MM.1S (cell line): ENCODE measurements at regions not wholly inside any gene's neighbourhood (a gene's known extent, or its start where the extent isn't known, plus 50 kb on each side); places are given as distances from the start of the nearest gene placed in this dataset.

ENCODE experiments used
- DNase-seq: peaks from one replicate; pipeline ENCODE4 v3.0.0-alpha.2; 2015
- H2AFZ ChIP-seq: fragments of 300-600 bp; sonication (generic); 2 replicates; pipeline ENCODE4 v1.6.0; 2016; ENCODE audit warnings: antibody characterized with exemption, low read length
- H3F3A ChIP-seq: fragments of 300-600 bp; sonication (generic); 2 replicates; pipeline ENCODE4 v1.6.1; 2016; ENCODE audit warnings: mild to moderate bottlenecking, antibody characterized with exemption, low read length, moderate library complexity, mixed read lengths; ENCODE audit not compliant: insufficient read depth
- H3K27ac ChIP-seq: fragments of 300-600 bp; sonication (generic); 2 replicates; pipeline ENCODE4 v1.5.1; 2016; ENCODE audit warnings: mild to moderate bottlenecking, low read length
- H3K27me3 ChIP-seq: fragments of 300-600 bp; sonication (generic); replicated peaks from 2 replicates; pipeline ENCODE4 v1.6.0; 2016; ENCODE audit warnings: low read length; ENCODE audit not compliant: insufficient read depth
- H3K36me3 ChIP-seq: fragments of 300-600 bp; sonication (generic); replicated peaks from 2 replicates; pipeline ENCODE4 v1.6.1; 2016; ENCODE audit warnings: mild to moderate bottlenecking, low read length, mixed read lengths; ENCODE audit not compliant: insufficient read depth
- H3K4me1 ChIP-seq: fragments of 300-600 bp; sonication (generic); 2 replicates; pipeline ENCODE4 v1.6.1; 2016; ENCODE audit warnings: low read length, mixed read lengths
- H3K4me2 ChIP-seq: fragments of 300-600 bp; sonication (generic); 2 replicates; pipeline ENCODE4 v1.6.0; 2016; ENCODE audit warnings: low read depth, low read length
- H3K4me3 ChIP-seq: fragments of 300-600 bp; sonication (generic); 2 replicates; pipeline ENCODE4 v1.5.1; 2016; ENCODE audit warnings: low read length, mixed read lengths
- H3K79me2 ChIP-seq: fragments of 300-600 bp; sonication (generic); 2 replicates; pipeline ENCODE4 v1.6.1; 2016; ENCODE audit warnings: mixed run types, low read length, mixed read lengths
- H3K9ac ChIP-seq: fragments of 300-600 bp; sonication (generic); 2 replicates; pipeline ENCODE4 v1.6.1; 2016; ENCODE audit warnings: low read length, mixed read lengths
- H3K9me2 ChIP-seq: fragments of 300-600 bp; sonication (generic); replicated peaks from 2 replicates; pipeline ENCODE4 v1.6.1; 2016; ENCODE audit warnings: mild to moderate bottlenecking, low read length, mixed read lengths; ENCODE audit not compliant: insufficient read depth
- H3K9me3 ChIP-seq: fragments of 300-600 bp; sonication (generic); replicated peaks from 2 replicates; pipeline ENCODE4 v1.6.1; 2016; ENCODE audit warnings: mild to moderate bottlenecking, low read length, mixed read lengths; ENCODE audit not compliant: insufficient read depth
- H4K20me1 ChIP-seq: fragments of 300-600 bp; sonication (generic); 2 replicates; pipeline ENCODE4 v1.6.1; 2016; ENCODE audit warnings: mild to moderate bottlenecking, low read length, moderate library complexity, mixed read lengths; ENCODE audit not compliant: insufficient read depth
- CTCF ChIP-seq: fragments of 300-600 bp; sonication (generic); IDR thresholded peaks from 2 replicates; pipeline ENCODE4 v1.5.1; 2016; ENCODE audit warnings: antibody characterized with exemption, low read length, mixed read lengths
- EZH2 ChIP-seq: fragments of 300-600 bp; sonication (generic); optimal IDR thresholded peaks from 2 replicates; pipeline ENCODE3; 2017; ENCODE audit warnings: low read depth, mild to moderate bottlenecking, antibody characterized with exemption, low read length, mixed read lengths
- EZH2phosphoT487 ChIP-seq: fragments of 300-600 bp; sonication (generic); IDR thresholded peaks from 2 replicates; pipeline ENCODE4 v1.6.1; 2018; ENCODE audit warnings: antibody characterized with exemption, low read length

- Histone ChIP-seq H3K9me2 (no peaks in the 10 kb centered on the region), H3K27ac (no peak overlapping the region), H4K20me1 (no peaks in the 10 kb centered on the region), H2AFZ (no peak overlapping the region), H3K4me1 (no peaks in the 10 kb centered on the region), H3K9me3 (no peaks in the 10 kb centered on the region), H3K27me3 (no peaks in the 10 kb centered on the region), H3K79me2 (no peaks in the 10 kb centered on the region), H3F3A (no peaks in the 10 kb centered on the region), H3K4me2 (no peak overlapping the region), H3K9ac (no peak overlapping the region), H3K4me3 (no peak overlapping the region), H3K36me3 (no peaks in the 10 kb centered on the region)
- no peak for DNase-seq
- TF ChIP-seq EZH2phosphoT487 (no peak), CTCF (no peak), EZH2 (no peak)
Measured at GRCh38 chr12:114747012-114747858, 63.3 kb upstream of the TBX3 start.

- H3K9me2 ChIP-seq, result no peaks in the 10 kb centered on the region
- H3K9me3 ChIP-seq, result no peaks in the 10 kb centered on the region
- H3F3A ChIP-seq, result no peaks in the 10 kb centered on the region
- H3K27me3 ChIP-seq, result no peaks in the 10 kb centered on the region
- H3K4me1 ChIP-seq, result no peaks in the 10 kb centered on the region
- no peak overlapping the region for H3K9ac ChIP-seq
- no peaks in the 10 kb centered on the region for H4K20me1 ChIP-seq
- no peak overlapping the region for H3K4me2 ChIP-seq
- no peak overlapping the region for H3K27ac ChIP-seq
- no peak overlapping the region for H3K4me3 ChIP-seq
- H3K36me3 ChIP-seq, result no peaks in the 10 kb centered on the region
- no peak overlapping the region for H2AFZ ChIP-seq
- TF ChIP-seq CTCF, result no peak
- TF ChIP-seq EZH2phosphoT487, result no peak
- no peak for DNase-seq
- H3K79me2 ChIP-seq, result no peaks in the 10 kb centered on the region
Measured at GRCh38 chr12:114746297-114747011, 62.5 kb upstream of the TBX3 start.

- Histone ChIP-seq H3K9me2 (no peaks in the 10 kb centered on the region), H3K27ac (no peak overlapping the region), H3K79me2 (no peaks in the 10 kb centered on the region), H3K4me2 (no peak overlapping the region), H2AFZ (no peak overlapping the region), H3K4me3 (no peak overlapping the region), H3K36me3 (no peaks in the 10 kb centered on the region), H3K4me1 (no peaks in the 10 kb centered on the region), H3K9me3 (no peaks in the 10 kb centered on the region), H3K9ac (no peak overlapping the region), H3F3A (no peaks in the 10 kb centered on the region), H4K20me1 (no peaks in the 10 kb centered on the region), H3K27me3 (no peaks in the 10 kb centered on the region)
- TF ChIP-seq EZH2phosphoT487, result no peak
- TF ChIP-seq CTCF, result no peak
- no peak for TF ChIP-seq EZH2
- DNase-seq, result no peak
Measured at GRCh38 chr12:114744691-114745090, 60.7 kb upstream of the TBX3 start.
